ENCODE measurements at regions not wholly inside any gene's neighbourhood (a gene's known extent, or its start where the extent isn't known, plus 50 kb on each side); places are given as distances from the start of the nearest gene placed in this dataset.

GRCh38 chr10:2043379-2043778 lies 306.1 kb upstream of the ADARB2 start:
- TF ChIP-seq CTCF (IDR thresholded peaks at IDR 0.05), result no peak
- TF ChIP-seq POLR2A (IDR thresholded peaks at IDR 0.05), result no peak
- no peak for TF ChIP-seq EP300 (IDR thresholded peaks at IDR 0.05)
- no peak for TF ChIP-seq POLR2AphosphoS5 (IDR thresholded peaks at IDR 0.05)

Data from suprapubic skin (tissue), 4 donors.